HL-60 (cell line): ENCODE measurements at regions not wholly inside any gene's neighbourhood (a gene's known extent, or its start where the extent isn't known, plus 50 kb on each side); places are given as distances from the start of the nearest gene placed in this dataset.

Experiments used
- DNase-seq, 2 experiments: peaks; one replicate each; pipeline ENCODE4 v3.0.0-alpha.2; 2010 to 2020; ENCODE audit warnings: low read depth in 1 of 2, low spot score in 1 of 2
- H3K27ac ChIP-seq: fragments of 250-450 bp; sonication (Bioruptor Pico); replicated peaks from 2 replicates; pipeline ENCODE4 v1.5.1; 2020; ENCODE audit warnings: mild to moderate bottlenecking, moderate library complexity
- H3K27me3 ChIP-seq: fragments of 250-450 bp; sonication (Bioruptor Pico); 2 replicates; pipeline ENCODE4 v1.5.1; 2021; ENCODE audit warnings: mild to moderate bottlenecking, moderate library complexity; ENCODE audit not compliant: insufficient read depth, poor library complexity, severe bottlenecking
- H3K4me3 ChIP-seq: replicated peaks from 2 replicates; pipeline ENCODE4 v1.5.1; 2011; ENCODE audit warnings: mild to moderate bottlenecking, control low read depth, low read length; ENCODE audit not compliant: insufficient read depth
- GABPA ChIP-seq: IDR thresholded peaks from 2 replicates; pipeline ENCODE4 v1.6.1; 2012; ENCODE audit warnings: low read depth
- POLR2AphosphoS5 ChIP-seq: IDR thresholded peaks from 2 replicates; pipeline ENCODE4 v1.6.1; 2012; ENCODE audit warnings: low read depth
- SPI1 ChIP-seq: IDR thresholded peaks from 2 replicates; pipeline ENCODE4 v1.6.1; 2012; ENCODE audit warnings: low read depth, mild to moderate bottlenecking, borderline replicate concordance
- TF ChIP-seq, protein P1 (sequence below): IDR thresholded peaks from 2 replicates; pipeline ENCODE4 v1.6.1; 2012; ENCODE audit warnings: low read depth; ENCODE audit not compliant: insufficient replicate concordance
- TF ChIP-seq, protein P2 (sequence below): IDR thresholded peaks from one replicate; pipeline ENCODE4 v1.5.1; 2011; ENCODE audit warnings: low read length, control low read depth, inconsistent platforms; ENCODE audit not compliant: insufficient read depth

DNA sequence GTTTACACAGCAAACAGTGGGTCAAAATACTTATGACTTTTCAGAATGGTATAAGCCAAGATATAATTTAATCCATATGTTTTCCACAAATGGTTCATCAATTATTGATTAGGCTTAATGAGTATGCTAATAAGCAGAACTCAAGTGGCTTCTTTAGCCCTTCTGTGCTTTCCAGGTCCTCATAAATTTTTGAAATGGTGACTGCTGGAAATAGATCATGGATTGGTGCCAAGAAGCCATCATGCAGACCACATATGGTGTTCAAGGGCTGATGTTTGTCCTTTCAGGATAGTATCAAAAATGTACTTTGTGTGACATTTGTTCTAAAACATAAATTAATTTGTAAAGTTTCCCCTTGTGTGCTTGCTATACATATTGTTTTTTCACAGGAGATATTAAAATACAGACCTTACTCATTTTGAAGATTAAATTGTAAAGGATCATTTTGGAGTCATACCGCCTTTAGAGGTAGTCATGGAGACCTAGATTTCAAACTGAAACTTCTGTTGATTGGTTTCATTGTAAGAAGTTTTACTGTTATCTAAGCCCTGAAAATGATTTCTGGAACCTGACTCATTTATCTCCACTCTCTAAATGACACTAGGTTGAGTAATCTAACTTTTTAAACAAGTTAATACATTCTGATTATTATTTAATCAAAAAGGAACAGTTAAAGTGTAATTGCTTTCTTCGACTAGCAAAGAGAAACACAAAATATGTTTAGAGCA lies 507.9 kb downstream of the PLA2G4A start:
- no peak overlapping the region for H3K27ac ChIP-seq
- no peak for DNase-seq
- TF ChIP-seq SPI1, result no peak
- TF ChIP-seq, protein P1, sequence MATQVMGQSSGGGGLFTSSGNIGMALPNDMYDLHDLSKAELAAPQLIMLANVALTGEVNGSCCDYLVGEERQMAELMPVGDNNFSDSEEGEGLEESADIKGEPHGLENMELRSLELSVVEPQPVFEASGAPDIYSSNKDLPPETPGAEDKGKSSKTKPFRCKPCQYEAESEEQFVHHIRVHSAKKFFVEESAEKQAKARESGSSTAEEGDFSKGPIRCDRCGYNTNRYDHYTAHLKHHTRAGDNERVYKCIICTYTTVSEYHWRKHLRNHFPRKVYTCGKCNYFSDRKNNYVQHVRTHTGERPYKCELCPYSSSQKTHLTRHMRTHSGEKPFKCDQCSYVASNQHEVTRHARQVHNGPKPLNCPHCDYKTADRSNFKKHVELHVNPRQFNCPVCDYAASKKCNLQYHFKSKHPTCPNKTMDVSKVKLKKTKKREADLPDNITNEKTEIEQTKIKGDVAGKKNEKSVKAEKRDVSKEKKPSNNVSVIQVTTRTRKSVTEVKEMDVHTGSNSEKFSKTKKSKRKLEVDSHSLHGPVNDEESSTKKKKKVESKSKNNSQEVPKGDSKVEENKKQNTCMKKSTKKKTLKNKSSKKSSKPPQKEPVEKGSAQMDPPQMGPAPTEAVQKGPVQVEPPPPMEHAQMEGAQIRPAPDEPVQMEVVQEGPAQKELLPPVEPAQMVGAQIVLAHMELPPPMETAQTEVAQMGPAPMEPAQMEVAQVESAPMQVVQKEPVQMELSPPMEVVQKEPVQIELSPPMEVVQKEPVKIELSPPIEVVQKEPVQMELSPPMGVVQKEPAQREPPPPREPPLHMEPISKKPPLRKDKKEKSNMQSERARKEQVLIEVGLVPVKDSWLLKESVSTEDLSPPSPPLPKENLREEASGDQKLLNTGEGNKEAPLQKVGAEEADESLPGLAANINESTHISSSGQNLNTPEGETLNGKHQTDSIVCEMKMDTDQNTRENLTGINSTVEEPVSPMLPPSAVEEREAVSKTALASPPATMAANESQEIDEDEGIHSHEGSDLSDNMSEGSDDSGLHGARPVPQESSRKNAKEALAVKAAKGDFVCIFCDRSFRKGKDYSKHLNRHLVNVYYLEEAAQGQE, result no peak
- TF ChIP-seq POLR2AphosphoS5, result no peak
- no peak for TF ChIP-seq GABPA
- TF ChIP-seq, protein P2, sequence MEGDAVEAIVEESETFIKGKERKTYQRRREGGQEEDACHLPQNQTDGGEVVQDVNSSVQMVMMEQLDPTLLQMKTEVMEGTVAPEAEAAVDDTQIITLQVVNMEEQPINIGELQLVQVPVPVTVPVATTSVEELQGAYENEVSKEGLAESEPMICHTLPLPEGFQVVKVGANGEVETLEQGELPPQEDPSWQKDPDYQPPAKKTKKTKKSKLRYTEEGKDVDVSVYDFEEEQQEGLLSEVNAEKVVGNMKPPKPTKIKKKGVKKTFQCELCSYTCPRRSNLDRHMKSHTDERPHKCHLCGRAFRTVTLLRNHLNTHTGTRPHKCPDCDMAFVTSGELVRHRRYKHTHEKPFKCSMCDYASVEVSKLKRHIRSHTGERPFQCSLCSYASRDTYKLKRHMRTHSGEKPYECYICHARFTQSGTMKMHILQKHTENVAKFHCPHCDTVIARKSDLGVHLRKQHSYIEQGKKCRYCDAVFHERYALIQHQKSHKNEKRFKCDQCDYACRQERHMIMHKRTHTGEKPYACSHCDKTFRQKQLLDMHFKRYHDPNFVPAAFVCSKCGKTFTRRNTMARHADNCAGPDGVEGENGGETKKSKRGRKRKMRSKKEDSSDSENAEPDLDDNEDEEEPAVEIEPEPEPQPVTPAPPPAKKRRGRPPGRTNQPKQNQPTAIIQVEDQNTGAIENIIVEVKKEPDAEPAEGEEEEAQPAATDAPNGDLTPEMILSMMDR, result no peak
- H3K4me3 ChIP-seq, result no peak overlapping the region
- H3K27me3 ChIP-seq, result no peaks in the 10 kb centered on the region

DNA sequence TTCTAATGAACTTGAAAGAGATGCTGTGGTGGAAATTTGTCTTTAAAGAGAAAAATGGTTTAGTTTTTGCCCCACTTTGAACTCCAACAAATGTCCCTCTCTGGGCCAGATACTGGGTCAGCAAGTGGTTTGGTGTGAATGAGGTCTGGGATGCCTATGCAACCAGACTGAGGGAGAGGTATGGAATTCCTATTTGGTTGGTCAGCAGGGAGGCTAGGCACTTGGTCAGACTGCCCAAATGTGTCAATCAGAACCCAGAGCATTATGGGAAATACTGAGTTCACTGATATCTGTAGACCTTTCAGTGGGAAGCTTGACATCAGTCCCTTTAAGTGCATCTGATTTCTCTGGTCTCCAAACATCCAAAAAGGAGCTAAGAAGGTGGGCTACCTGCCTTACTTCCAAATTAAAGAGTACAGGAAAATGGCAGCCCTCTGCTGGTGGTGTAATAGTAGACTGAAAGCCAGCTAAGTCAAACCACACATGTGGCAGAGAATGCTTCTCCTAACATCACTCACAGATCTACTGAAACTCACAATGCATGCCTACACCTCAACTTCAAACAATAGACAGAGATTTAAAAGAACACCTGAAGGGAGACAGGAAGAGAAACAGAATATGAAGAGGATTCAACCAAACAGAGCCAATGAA lies 510.1 kb downstream of the PLA2G4A start:
- Histone ChIP-seq H3K27ac (no peak overlapping the region), H3K4me3 (no peak overlapping the region), H3K27me3 (no peaks in the 10 kb centered on the region)
- no peak for DNase-seq
- TF ChIP-seq SPI1, result no peak
- TF ChIP-seq, protein P1, result no peak

DNA sequence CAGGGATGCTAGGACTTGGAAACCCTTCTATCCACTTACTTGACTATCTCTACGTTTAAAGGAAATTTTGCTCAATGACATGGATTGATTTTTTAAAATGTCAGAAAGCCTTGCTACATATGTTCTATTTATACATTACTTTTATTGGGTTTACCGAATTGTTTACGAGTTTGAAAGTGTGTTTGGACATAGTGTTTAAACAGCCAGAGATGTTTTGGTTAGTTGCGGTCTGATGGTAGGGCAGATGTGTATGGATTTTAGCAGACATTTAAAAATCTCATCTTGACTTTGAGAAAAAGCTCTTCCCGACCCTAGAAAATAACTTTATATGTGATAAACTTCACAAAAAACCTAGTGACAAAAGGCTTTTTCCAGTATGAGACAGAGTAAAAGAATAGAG lies 513.7 kb downstream of the PLA2G4A start:
- TF ChIP-seq, protein P1, result no peak
- TF ChIP-seq POLR2AphosphoS5 (no peak), GABPA (no peak), SPI1 (no peak)
- TF ChIP-seq, protein P2, result no peak
- H3K27me3 ChIP-seq, result no peaks in the 10 kb centered on the region
- H3K27ac ChIP-seq, result no peak overlapping the region
- H3K4me3 ChIP-seq, result no peak overlapping the region
- DNase-seq, result no peak
